HG03095 (cell line): ENCODE measurements at regions not wholly inside any gene's neighbourhood (a gene's known extent, or its start where the extent isn't known, plus 50 kb on each side); places are given as distances from the start of the nearest gene placed in this dataset.

Source experiments
- ATAC-seq: cut with Tn5 transposase; IDR thresholded peaks from one replicate; pipeline ENCODE4 v1.9.1; 2021; ENCODE audit warnings: moderate library complexity; ENCODE audit not compliant: unreplicated experiment

- no peak for ATAC-seq
These were observed 1331.2 kb upstream of the GBE1 start for GRCh38 chr3:83092521-83093221.

GRCh38 chr3:83076041-83076440, 1314.6 kb upstream of the GBE1 start:
- ATAC-seq = no peak

- no peak for ATAC-seq
These were observed 1313.0 kb upstream of the GBE1 start for GRCh38 chr3:83074485-83074884.

- ATAC-seq = no peak
These were observed 1304.5 kb upstream of the GBE1 start for GRCh38 chr3:83065851-83066460.

GRCh38 chr3:83063446-83063845, 1302.0 kb upstream of the GBE1 start:
- ATAC-seq = no peak

- no peak for ATAC-seq
These were observed 1287.1 kb upstream of the GBE1 start for GRCh38 chr3:83048556-83048955.

- ATAC-seq = no peak
These were observed 1278.0 kb upstream of the GBE1 start for GRCh38 chr3:83039422-83039821.

GRCh38 chr3:83035704-83036010, 1274.2 kb upstream of the GBE1 start:
- no peak for ATAC-seq

- ATAC-seq = no peak
These were observed 1273.6 kb upstream of the GBE1 start for GRCh38 chr3:83034806-83035703.

GRCh38 chr3:83033133-83033532, 1271.7 kb upstream of the GBE1 start:
- no peak for ATAC-seq

- no peak for ATAC-seq
These were observed 1261.6 kb upstream of the GBE1 start for GRCh38 chr3:83023086-83023485.

GRCh38 chr3:83011481-83011880, 1250.0 kb upstream of the GBE1 start:
- no peak for ATAC-seq

- ATAC-seq = no peak
These were observed 1242.5 kb upstream of the GBE1 start for GRCh38 chr3:83003917-83004316.

- no peak for ATAC-seq
These were observed 1241.5 kb upstream of the GBE1 start for GRCh38 chr3:83002869-83003445.

- ATAC-seq = no peak
These were observed 1238.3 kb upstream of the GBE1 start for GRCh38 chr3:82999777-83000176.

GRCh38 chr3:82978368-82978767, 1216.9 kb upstream of the GBE1 start:
- ATAC-seq = no peak

- ATAC-seq = no peak
These were observed 1216.4 kb upstream of the GBE1 start for GRCh38 chr3:82977871-82978270.

GRCh38 chr3:82973791-82974190, 1212.3 kb upstream of the GBE1 start:
- no peak for ATAC-seq

GRCh38 chr3:82960379-82960778, 1198.9 kb upstream of the GBE1 start:
- ATAC-seq = no peak

GRCh38 chr3:82957696-82958095, 1196.3 kb upstream of the GBE1 start:
- no peak for ATAC-seq

GRCh38 chr3:82957079-82957478, 1195.6 kb upstream of the GBE1 start:
- ATAC-seq = no peak

GRCh38 chr3:82954486-82954885, 1193.0 kb upstream of the GBE1 start:
- ATAC-seq = no peak
